ENCODE measurements at regions not wholly inside any gene's neighbourhood (a gene's known extent, or its start where the extent isn't known, plus 50 kb on each side); places are given as distances from the start of the nearest gene placed in this dataset.

DNA sequence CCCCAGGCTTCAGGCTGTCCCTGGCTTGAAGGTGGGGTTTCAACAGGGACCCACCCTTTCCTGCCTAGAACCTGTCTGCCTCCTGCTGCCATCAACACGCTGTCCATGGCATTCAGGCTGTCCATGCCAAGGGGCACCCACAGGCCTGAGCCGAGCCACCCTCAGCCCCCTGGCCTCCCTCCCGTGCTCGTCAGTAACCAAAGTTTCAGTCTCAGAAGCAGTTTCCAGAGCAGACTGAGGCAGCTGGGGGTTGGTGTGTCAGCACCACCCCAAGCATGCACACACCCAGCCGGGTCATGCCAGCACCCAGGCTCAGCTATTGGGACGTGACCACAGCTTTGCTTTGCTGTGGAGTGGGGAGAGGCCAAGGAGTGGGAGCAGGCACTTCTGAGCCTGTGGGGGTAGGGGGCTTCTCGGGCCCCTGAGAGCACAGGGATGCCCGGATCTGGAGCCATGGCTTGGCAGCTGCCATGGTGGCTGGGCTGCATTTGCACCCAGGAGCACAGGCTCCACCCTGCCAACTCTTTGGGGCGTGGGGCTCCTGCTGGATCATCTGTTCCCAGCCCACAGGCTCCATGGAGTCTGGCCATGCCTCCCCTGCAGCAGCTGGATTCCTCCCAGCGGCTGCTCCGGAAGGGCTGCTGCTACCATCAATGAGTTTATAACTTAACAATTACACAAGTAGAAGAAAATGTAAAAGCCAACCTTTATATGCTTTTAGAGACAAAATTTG is 314.5 kb upstream of the SEMA3C start:
- TF ChIP-seq NR1H2 (CRISPR knock-in tag; IDR thresholded peaks at IDR 0.05) (no peak), KAT7 (CRISPR knock-in tag; IDR thresholded peaks at IDR 0.05; ENCODE audit: borderline replicate concordance) (no peak), ELF4 (CRISPR knock-in tag; IDR thresholded peaks at IDR 0.05; ENCODE audit: low read depth) (no peak)
- TF ChIP-seq, protein P1, sequence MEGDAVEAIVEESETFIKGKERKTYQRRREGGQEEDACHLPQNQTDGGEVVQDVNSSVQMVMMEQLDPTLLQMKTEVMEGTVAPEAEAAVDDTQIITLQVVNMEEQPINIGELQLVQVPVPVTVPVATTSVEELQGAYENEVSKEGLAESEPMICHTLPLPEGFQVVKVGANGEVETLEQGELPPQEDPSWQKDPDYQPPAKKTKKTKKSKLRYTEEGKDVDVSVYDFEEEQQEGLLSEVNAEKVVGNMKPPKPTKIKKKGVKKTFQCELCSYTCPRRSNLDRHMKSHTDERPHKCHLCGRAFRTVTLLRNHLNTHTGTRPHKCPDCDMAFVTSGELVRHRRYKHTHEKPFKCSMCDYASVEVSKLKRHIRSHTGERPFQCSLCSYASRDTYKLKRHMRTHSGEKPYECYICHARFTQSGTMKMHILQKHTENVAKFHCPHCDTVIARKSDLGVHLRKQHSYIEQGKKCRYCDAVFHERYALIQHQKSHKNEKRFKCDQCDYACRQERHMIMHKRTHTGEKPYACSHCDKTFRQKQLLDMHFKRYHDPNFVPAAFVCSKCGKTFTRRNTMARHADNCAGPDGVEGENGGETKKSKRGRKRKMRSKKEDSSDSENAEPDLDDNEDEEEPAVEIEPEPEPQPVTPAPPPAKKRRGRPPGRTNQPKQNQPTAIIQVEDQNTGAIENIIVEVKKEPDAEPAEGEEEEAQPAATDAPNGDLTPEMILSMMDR (IDR thresholded peaks at IDR 0.05) = no peak
